Right lobe of liver (tissue), 4 donors: ENCODE measurements at regions not wholly inside any gene's neighbourhood (a gene's known extent, or its start where the extent isn't known, plus 50 kb on each side); places are given as distances from the start of the nearest gene placed in this dataset.

ENCODE experiments used
- CTCF ChIP-seq, 4 donors: fragments of 200-600 bp in 3 of 4; fragments of 450-650 bp in 1 of 4; IDR thresholded peaks; one replicate each; pipeline versions ENCODE4 v1.5.1 to v1.8.0; 2016 to 2022; ENCODE audit warnings: antibody characterized with exemption in 4 of 4, mild to moderate bottlenecking in 2 of 4
- POLR2A ChIP-seq: fragments of 450-650 bp; IDR thresholded peaks from one replicate; pipeline ENCODE4 v1.6.1; 2017; ENCODE audit warnings: antibody characterized with exemption, mild to moderate bottlenecking
- donor health status: DM: no; HTN: no; CAD: no.
- donor health status: DM: no; HTN: no; CAD: no.
- donor health status: DM: no; HTN: yes; CAD: no.

GRCh38 chr1:228683428-228683827 lies 51.9 kb upstream of the RHOU start:
- TF ChIP-seq POLR2A (no peak), CTCF (IDR thresholded peaks at IDR 0.05) (no peak)
